SK-N-MC (cell line): ENCODE measurements at regions not wholly inside any gene's neighbourhood (a gene's known extent, or its start where the extent isn't known, plus 50 kb on each side); places are given as distances from the start of the nearest gene placed in this dataset.

Experiments used
- EZH2 ChIP-seq: fragments of 200-600 bp; sonication (generic); IDR thresholded peaks from one replicate; pipeline ENCODE4 v1.6.1; 2017; ENCODE audit warnings: antibody characterized with exemption
- FOXP2 ChIP-seq: optimal IDR thresholded peaks from 2 replicates; pipeline ENCODE3; 2011; ENCODE audit warnings: mild to moderate bottlenecking, moderate library complexity; ENCODE audit not compliant: insufficient read depth; ENCODE audit errors: extremely low read length, control extremely low read depth
- POLR2AphosphoS5 ChIP-seq: IDR thresholded peaks from 2 replicates; pipeline ENCODE4 v1.6.1; 2012; ENCODE audit warnings: mild to moderate bottlenecking, low read depth, low read length, borderline replicate concordance

GRCh38 chr10:131757285-131758058 lies 143.3 kb upstream of the PPP2R2D start:
- TF ChIP-seq EZH2: no peak
- TF ChIP-seq FOXP2: no peak
- TF ChIP-seq POLR2AphosphoS5: no peak
